NOMO-1 (cell line): ENCODE measurements at regions not wholly inside any gene's neighbourhood (a gene's known extent, or its start where the extent isn't known, plus 50 kb on each side); places are given as distances from the start of the nearest gene placed in this dataset.
A peak's percentile ranks its signal among the peaks of the same experiment; 100 is the strongest.

Source experiments
- DNase-seq, 2 experiments: peaks; one replicate each; lab custom pipeline; 2025; ENCODE audit not compliant: unreplicated experiment in 2 of 2; lab: John Stamatoyannopoulos, UW

DNA sequence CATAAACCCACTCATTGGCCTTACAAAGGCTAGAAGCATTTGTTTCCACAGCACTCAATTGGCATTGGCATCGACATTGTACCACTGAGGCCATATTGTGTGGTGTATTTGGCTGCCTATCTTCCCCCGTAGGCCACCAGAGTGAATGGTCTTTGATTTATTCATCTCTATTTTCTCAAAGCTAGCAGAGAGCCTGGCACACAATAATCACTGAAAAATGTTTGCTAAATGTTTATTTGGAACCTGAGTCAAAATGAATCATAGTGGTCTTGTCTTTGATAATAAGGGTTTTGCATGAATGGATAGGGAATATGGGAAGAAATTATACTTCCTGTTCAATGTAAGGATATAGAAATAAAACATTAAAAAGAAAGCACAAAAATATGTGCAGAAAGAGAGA is 107.3 kb upstream of the SLC8A1 start:
- DNase-seq, result no peak

- peak; percentile 28 to 89 for DNase-seq
These were observed 112.3 kb upstream of the SLC8A1 start for GRCh38 chr2:40564184-40564583.

GRCh38 chr2:40579247-40579646 is 127.4 kb upstream of the SLC8A1 start:
- no peak for DNase-seq

DNA sequence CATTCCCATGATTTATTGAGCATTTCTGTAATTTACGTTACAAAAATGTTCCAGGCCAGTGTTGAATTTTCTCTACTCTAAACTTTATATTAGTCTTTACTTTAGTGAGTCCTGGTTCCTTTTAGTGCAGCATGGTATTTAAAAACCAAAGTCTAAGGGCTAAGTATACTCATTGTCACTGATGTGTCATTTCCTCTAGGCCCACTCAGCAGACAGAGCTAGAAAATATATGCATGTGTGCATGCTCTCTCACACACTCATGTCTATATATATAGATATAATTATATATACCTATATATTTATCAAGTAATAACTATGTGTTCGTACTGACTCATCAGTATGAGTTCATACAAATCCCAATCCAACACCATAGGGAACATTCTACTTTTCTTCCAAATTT is 132.5 kb upstream of the SLC8A1 start:
- DNase-seq, result no peak

DNA sequence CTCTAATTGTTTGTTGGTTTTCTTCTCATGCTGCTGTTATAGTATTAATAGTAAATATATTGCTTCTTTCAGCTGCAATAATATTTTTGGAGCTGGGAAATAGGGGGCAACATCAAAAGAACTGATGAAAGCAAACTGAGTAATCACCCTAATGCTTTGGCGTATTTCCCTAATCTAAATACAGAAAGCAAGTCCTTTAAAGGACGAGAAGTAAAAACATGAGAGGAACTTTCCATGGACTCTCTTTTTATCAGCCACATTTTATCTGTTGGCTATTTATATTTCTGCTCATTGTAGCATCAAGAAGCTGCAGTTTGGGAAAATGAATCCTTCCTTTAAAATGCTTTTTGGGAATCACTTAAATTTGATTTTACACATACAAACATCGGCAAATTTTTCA is 139.9 kb upstream of the SLC8A1 start:
- DNase-seq, result no peak

GRCh38 chr2:40592218-40592617 is 140.3 kb upstream of the SLC8A1 start:
- no peak for DNase-seq

- no peak for DNase-seq
These were observed 155.0 kb upstream of the SLC8A1 start for GRCh38 chr2:40606862-40607261.

- no peak for DNase-seq
These were observed 159.3 kb upstream of the SLC8A1 start for GRCh38 chr2:40611196-40611595.

DNA sequence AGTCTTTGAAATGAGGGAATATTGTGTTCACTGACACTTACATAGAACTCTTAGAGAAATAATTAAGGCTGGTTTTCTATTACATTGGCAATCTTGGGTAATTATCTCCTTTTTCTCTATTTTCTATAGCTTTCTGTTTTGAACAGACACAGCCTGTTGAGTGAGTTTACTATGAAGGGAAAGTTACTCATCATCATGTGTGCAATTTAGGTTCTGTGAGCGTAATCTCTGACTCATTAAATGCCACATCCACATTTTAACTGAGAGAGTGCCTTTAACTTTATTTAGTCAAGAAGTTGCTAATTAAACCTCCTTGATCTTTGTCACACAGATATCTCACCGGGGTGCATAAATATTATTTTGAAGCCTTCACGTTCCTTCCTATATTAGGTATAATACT is 174.0 kb upstream of the SLC8A1 start:
- DNase-seq, result peak; percentile 33 to 93

DNA sequence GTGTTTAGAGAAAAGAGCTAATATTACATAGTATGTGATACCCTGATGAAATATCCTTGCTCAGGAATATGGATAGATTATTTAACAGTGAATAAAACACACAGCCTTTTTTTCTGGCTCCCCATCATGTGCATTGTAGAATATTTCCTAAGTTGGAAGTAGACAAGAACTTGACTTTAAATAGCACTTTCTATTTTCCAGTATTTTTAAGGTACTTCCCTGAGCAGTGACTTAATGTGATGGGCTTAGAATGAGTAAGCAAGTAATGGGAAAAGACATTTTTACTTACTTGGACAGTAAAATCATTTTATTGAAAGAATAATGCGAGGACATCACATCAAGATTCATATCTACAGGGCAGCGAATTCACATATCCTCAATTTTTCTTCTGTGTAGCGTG is 176.7 kb upstream of the SLC8A1 start:
- DNase-seq, result no peak

DNA sequence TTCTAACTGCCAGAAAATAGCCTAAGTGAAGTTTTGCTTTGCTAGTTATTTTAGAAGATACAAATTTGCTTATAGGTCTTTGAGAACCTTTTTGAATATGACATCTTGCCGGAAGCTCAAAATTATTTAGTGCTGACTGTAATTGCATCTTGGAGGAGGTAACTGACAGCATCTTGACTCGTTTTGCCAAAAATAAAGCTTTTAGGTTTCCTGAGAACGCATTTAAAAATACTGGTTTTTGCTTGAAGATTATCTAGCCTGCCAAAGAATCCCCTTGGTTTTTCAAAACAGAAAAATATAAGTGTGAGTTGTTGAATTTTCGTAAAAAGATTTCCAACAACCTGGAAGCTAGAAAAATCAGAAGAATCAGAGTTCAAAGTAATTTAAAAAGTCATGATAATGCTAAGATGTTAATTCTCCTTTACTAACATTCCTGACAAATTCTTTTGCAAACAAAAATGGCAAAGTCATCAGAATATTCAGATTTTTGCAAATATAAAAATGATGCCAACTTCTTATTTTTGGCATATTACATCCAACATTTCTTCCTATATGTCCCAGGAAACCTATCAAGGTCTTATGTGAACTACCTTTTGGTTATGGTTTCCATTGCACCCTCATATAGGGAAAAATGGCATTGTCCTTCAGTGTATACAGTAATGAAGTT is 178.0 kb upstream of the SLC8A1 start:
- DNase-seq, result no peak

DNA sequence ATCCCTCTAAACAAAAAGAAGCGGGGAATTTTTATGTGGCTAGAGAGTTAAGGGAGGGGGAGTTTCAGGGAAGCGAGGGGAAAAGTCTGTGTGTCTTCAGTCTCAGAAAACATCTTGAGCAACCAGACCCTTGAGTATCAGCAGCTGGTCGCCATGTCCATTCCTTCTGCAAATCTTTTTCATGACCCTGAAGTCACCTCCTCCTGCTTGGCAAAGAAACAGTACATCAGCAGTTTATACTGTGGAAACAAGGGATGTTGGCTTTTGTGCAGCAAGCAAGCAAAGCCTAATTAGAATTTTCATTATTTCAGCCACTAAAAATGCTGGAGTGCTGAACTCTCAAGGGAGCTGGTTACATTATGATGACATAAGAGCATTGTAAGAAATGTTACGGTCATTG is 187.4 kb upstream of the SLC8A1 start:
- DNase-seq, result no peak

- no peak for DNase-seq
These were observed 190.3 kb upstream of the SLC8A1 start for GRCh38 chr2:40642237-40642636.

DNA sequence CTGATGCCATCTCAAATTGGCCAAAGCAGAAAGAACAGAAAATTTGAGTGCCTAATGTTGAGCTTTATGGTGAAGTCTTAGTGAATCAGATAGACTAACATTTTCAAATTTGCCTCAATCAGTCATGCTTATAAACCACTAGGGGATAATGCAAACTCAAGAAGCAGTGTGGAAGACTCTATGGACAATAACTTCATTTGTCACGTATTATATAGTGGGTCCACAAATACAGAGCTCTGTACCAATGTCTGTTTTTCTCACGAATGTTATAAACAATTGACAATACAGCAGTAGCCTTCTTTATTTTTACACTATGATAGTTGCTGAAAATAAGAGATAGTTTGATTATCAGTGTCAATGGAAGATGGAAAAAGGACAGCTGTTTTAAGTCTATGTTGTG is 190.8 kb upstream of the SLC8A1 start:
- no peak for DNase-seq

DNA sequence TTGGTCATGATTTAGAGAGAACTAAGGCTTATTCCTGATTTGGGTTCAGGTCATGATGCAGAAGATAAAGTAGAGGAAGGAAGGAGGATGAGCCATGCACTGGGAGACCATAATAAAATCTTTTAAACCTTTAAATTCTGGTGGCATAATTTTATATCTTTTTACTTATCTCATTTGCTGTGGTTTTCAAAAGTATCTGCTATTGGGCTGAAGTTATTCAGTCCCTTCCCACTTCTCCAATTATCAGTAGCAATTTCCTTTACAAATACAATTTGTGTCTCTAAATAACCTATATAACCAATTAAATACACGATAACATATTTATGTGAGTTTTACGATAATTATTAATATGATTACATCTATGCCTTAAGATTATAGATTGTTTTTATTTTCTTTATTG is 194.8 kb upstream of the SLC8A1 start:
- no peak for DNase-seq

- DNase-seq, result no peak
These were observed 200.3 kb upstream of the SLC8A1 start for GRCh38 chr2:40652155-40652554.

DNA sequence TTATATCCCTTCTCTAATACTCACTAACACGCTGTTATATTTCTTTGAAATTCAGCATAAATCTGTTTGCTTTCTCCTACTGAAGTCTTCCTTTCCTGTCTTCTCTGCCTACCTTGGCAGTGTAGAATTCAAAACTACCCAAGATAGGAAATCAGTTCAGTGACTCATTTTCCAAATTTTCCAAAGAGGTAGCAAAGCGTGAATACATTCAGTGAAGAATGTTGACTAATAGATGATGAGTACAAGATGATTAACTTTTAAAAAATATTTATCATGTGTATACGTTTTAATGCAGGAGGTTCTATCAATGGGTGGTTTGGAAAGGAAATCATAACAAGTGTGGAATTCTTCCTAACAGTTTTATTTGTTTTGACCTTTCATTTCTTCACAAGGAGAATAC is 201.9 kb upstream of the SLC8A1 start:
- DNase-seq, result no peak

DNA sequence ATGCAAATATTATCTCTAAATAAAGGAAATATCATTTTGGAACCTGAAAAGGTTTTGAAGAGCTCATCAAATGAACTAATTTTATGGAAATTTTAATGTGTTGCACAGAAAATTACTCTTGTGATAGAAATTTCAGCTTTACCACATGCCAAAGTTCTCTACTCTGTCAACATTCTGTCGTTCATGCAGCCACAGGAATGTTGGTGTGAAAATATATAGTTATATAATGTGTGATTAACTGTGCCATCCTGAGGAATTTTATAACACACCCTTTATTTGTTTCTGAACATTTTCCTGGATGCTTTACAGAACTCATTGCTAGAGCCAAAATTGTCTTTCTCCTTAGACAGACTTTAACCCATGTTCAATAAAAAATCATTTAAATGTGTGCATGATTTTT is 202.5 kb upstream of the SLC8A1 start:
- no peak for DNase-seq

DNA sequence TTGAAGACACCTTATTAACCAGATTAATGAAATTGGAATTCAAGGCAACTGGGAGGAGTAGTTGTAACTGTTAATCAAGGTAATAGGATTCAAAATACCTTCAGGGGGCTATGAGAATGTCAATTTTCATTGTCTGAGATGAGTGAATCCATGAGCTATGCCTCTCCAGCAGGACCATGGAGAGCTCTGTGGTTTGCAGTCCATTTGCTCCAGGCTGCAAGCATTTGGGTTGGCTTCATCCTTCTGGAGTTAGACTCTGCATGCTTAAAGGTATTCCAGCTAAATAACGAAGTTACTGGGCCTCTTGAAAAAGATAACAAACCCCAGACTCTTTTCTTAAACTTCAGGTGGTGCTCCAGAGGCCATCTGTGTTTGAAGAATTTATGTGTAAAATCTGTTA is 207.1 kb upstream of the SLC8A1 start:
- no peak for DNase-seq

- no peak for DNase-seq
These were observed 213.8 kb upstream of the SLC8A1 start for GRCh38 chr2:40665493-40666232.

DNA sequence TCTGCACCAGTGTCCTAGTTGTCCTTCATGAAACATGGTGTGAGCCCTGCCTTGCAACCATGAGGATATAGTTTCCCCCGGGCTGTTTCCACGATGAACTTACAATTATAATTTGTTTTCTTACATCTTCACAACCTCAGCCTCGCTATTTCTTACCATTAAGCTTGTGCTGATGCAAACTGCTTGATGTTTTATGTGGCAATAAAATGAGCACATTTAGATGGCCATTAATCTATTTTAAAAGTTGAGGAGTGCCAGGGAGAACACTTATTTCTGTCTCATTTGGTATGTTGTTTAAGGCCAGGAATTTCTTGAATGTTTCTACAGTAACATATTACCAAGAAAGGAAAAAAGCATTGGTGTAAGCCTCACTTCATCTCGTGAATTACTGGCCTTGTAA is 214.5 kb upstream of the SLC8A1 start:
- no peak for DNase-seq

DNA sequence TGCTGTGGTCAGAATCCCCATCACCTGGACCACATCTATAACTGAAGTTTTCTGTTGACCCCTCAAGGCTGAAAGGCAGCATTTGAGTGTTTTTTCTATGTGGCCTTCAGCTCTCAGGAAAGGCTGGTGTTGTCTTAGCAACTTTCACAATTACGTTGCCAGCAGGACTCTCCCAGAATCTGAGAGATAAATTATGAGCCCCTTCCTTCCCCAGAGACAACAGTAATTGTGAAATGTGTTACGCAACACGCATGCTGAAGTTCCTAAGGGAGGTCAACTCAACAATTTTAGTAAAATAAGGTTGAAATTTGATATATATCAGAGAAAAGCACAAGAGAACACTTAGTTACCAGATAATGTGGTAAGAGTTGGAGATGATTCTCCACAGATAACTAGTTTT is 216.5 kb upstream of the SLC8A1 start:
- DNase-seq, result peak; percentile 80 to 82
